ENCODE measurements at regions not wholly inside any gene's neighbourhood (a gene's known extent, or its start where the extent isn't known, plus 50 kb on each side); places are given as distances from the start of the nearest gene placed in this dataset.

- Histone ChIP-seq H2BK120ac (ENCODE audit: low read depth, low read length) (no peak overlapping the region), H3K27ac (replicated peaks; ENCODE audit: low read length) (no peak overlapping the region), H3K36me3 (replicated peaks in 1 of 2; ENCODE audit: control insufficient read depth in 2 of 2, insufficient read depth in 2 of 2, low read length in 2 of 2) (no peaks in the 10 kb centered on the region), H2AFZ (ENCODE audit: low read length) (no peak overlapping the region), H4K91ac (ENCODE audit: low read depth, low read length, poor library complexity) (no peak overlapping the region), H4K8ac (ENCODE audit: low read depth, low read length) (no peak overlapping the region), H3K27me3 (ENCODE audit: control insufficient read depth in 3 of 3, insufficient read depth in 3 of 3, low read depth in 1 of 3, low read length in 3 of 3) (no peaks in the 10 kb centered on the region), H3K4me1 (ENCODE audit: control insufficient read depth in 2 of 2, insufficient read depth in 1 of 2, low read depth in 1 of 2, low read length in 2 of 2) (no peaks in the 10 kb centered on the region), H3K9me3 (replicated peaks in 1 of 2; ENCODE audit: control insufficient read depth in 2 of 2, insufficient read depth in 1 of 2, low read depth in 1 of 2, low read length in 2 of 2) (peaks cover 5 to 6% of the 10 kb centered on the region in 2 donors), H3K4me2 (ENCODE audit: insufficient read depth, low read length, poor library complexity, severe bottlenecking) (no peak overlapping the region), H2BK5ac (ENCODE audit: low read length) (no peak overlapping the region), H3K4me3 (ENCODE audit: low read length in 2 of 2) (no peak overlapping the region), H2BK12ac (ENCODE audit: low read length) (no peak overlapping the region), H3K79me1 (ENCODE audit: low read depth, low read length) (no peaks in the 10 kb centered on the region), H3K18ac (ENCODE audit: low read length) (no peak overlapping the region), H3K9ac (ENCODE audit: low read depth, low read length, poor library complexity) (no peak overlapping the region), H3K14ac (ENCODE audit: low read length) (no peak overlapping the region), H3K23ac (ENCODE audit: low read depth, low read length, poor library complexity) (no peak overlapping the region), H2BK15ac (ENCODE audit: low read length) (no peak overlapping the region), H3K4ac (ENCODE audit: low read length) (no peak overlapping the region), H2AK5ac (ENCODE audit: low read depth, low read length) (no peak overlapping the region)
- no peak for DNase-seq (ENCODE audit: low spot score)
- WGBS, 2 donors (ENCODE audit: extremely low coverage in 2 of 2, insufficient read length in 2 of 2, insufficient replicate concordance in 1 of 2), result no CpG with 5 or more reads among the region's 1 CpG
Observed at GRCh38 chr3:73120710-73121109, 59.3 kb downstream of the EBLN2 start.

GRCh38 chr3:73121669-73122331 is 60.3 kb downstream of the EBLN2 start:
- H3K4ac ChIP-seq (ENCODE audit: low read length), result no peak overlapping the region
- H3K9ac ChIP-seq (ENCODE audit: low read depth, low read length, poor library complexity), result no peak overlapping the region
- no peak overlapping the region for H4K8ac ChIP-seq (ENCODE audit: low read depth, low read length)
- H3K36me3 ChIP-seq (replicated peaks in 1 of 2; ENCODE audit: control insufficient read depth in 2 of 2, insufficient read depth in 2 of 2, low read length in 2 of 2), result no peaks in the 10 kb centered on the region
- H3K4me2 ChIP-seq (ENCODE audit: insufficient read depth, low read length, poor library complexity, severe bottlenecking), result no peak overlapping the region
- no peak overlapping the region for H2BK5ac ChIP-seq (ENCODE audit: low read length)
- no peaks in the 10 kb centered on the region for H3K4me1 ChIP-seq (ENCODE audit: control insufficient read depth in 2 of 2, insufficient read depth in 1 of 2, low read depth in 1 of 2, low read length in 2 of 2)
- H3K23ac ChIP-seq (ENCODE audit: low read depth, low read length, poor library complexity), result no peak overlapping the region
- no peak overlapping the region for H2AK5ac ChIP-seq (ENCODE audit: low read depth, low read length)
- no peak overlapping the region for H3K14ac ChIP-seq (ENCODE audit: low read length)
- H3K27ac ChIP-seq (replicated peaks; ENCODE audit: low read length), result no peak overlapping the region
- H3K79me1 ChIP-seq (ENCODE audit: low read depth, low read length), result no peaks in the 10 kb centered on the region
- no peak overlapping the region for H3K4me3 ChIP-seq (ENCODE audit: low read length in 2 of 2)
- WGBS, 2 donors (ENCODE audit: extremely low coverage in 2 of 2, insufficient read length in 2 of 2, insufficient replicate concordance in 1 of 2), result no CpG with 5 or more reads among the region's 2 CpGs
- H3K9me3 ChIP-seq (replicated peaks in 1 of 2; ENCODE audit: control insufficient read depth in 2 of 2, insufficient read depth in 1 of 2, low read depth in 1 of 2, low read length in 2 of 2), result peaks cover 4 to 6% of the 10 kb centered on the region in 2 donors
- no peak overlapping the region for H4K91ac ChIP-seq (ENCODE audit: low read depth, low read length, poor library complexity)
- H2BK12ac ChIP-seq (ENCODE audit: low read length), result no peak overlapping the region
- H3K27me3 ChIP-seq (ENCODE audit: control insufficient read depth in 3 of 3, insufficient read depth in 3 of 3, low read depth in 1 of 3, low read length in 3 of 3), result no peaks in the 10 kb centered on the region
- no peak overlapping the region for H2BK120ac ChIP-seq (ENCODE audit: low read depth, low read length)
- no peak overlapping the region for H3K18ac ChIP-seq (ENCODE audit: low read length)
- no peak overlapping the region for H2BK15ac ChIP-seq (ENCODE audit: low read length)
- no peak overlapping the region for H2AFZ ChIP-seq (ENCODE audit: low read length)
- no peak for DNase-seq (ENCODE audit: low spot score)

GRCh38 chr3:73134034-73134433 is 72.6 kb downstream of the EBLN2 start:
- Histone ChIP-seq H3K9ac (ENCODE audit: low read depth, low read length, poor library complexity) (no peak overlapping the region), H3K4me1 (ENCODE audit: control insufficient read depth in 2 of 2, insufficient read depth in 1 of 2, low read depth in 1 of 2, low read length in 2 of 2) (no peaks in the 10 kb centered on the region), H4K91ac (ENCODE audit: low read depth, low read length, poor library complexity) (no peak overlapping the region), H3K18ac (ENCODE audit: low read length) (no peak overlapping the region), H2BK5ac (ENCODE audit: low read length) (no peak overlapping the region), H2AK5ac (ENCODE audit: low read depth, low read length) (no peak overlapping the region), H2BK15ac (ENCODE audit: low read length) (no peak overlapping the region), H3K23ac (ENCODE audit: low read depth, low read length, poor library complexity) (no peak overlapping the region), H3K27ac (replicated peaks; ENCODE audit: low read length) (no peak overlapping the region), H3K4me2 (ENCODE audit: insufficient read depth, low read length, poor library complexity, severe bottlenecking) (no peak overlapping the region), H3K14ac (ENCODE audit: low read length) (no peak overlapping the region), H2AFZ (ENCODE audit: low read length) (no peak overlapping the region), H2BK12ac (ENCODE audit: low read length) (no peak overlapping the region), H3K36me3 (replicated peaks in 1 of 2; ENCODE audit: control insufficient read depth in 2 of 2, insufficient read depth in 2 of 2, low read length in 2 of 2) (no peaks in the 10 kb centered on the region), H4K8ac (ENCODE audit: low read depth, low read length) (no peak overlapping the region), H3K4me3 (ENCODE audit: low read length in 2 of 2) (no peak overlapping the region), H3K4ac (ENCODE audit: low read length) (no peak overlapping the region), H3K9me3 (replicated peaks in 1 of 2; ENCODE audit: control insufficient read depth in 2 of 2, insufficient read depth in 1 of 2, low read depth in 1 of 2, low read length in 2 of 2) (no peaks in the 10 kb centered on the region), H3K79me1 (ENCODE audit: low read depth, low read length) (no peaks in the 10 kb centered on the region), H3K27me3 (ENCODE audit: control insufficient read depth in 3 of 3, insufficient read depth in 3 of 3, low read depth in 1 of 3, low read length in 3 of 3) (peaks cover 0 to 4% (median 0%) of the 10 kb centered on the region in 3 experiments), H2BK120ac (ENCODE audit: low read depth, low read length) (no peak overlapping the region)
- DNase-seq (ENCODE audit: low spot score), result no peak
- no CpG with 5 or more reads among the region's 1 CpG for WGBS, 2 donors (ENCODE audit: extremely low coverage in 2 of 2, insufficient read length in 2 of 2, insufficient replicate concordance in 1 of 2)

GRCh38 chr3:73136941-73137340 is 75.5 kb downstream of the EBLN2 start:
- DNase-seq (ENCODE audit: low spot score), result no peak
- no CpG with 5 or more reads among the region's 6 CpGs for WGBS, 2 donors (ENCODE audit: extremely low coverage in 2 of 2, insufficient read length in 2 of 2, insufficient replicate concordance in 1 of 2)
- no peak overlapping the region for H3K14ac ChIP-seq (ENCODE audit: low read length)

More at GRCh38 chr3:73136941-73137340, 75.5 kb downstream of the EBLN2 start:
- H4K91ac ChIP-seq (ENCODE audit: low read depth, low read length, poor library complexity), result no peak overlapping the region
- no peak overlapping the region for H2BK120ac ChIP-seq (ENCODE audit: low read depth, low read length)
- H3K27ac ChIP-seq (replicated peaks; ENCODE audit: low read length), result no peak overlapping the region
- no peaks in the 10 kb centered on the region for H3K36me3 ChIP-seq (replicated peaks in 1 of 2; ENCODE audit: control insufficient read depth in 2 of 2, insufficient read depth in 2 of 2, low read length in 2 of 2)
- H3K18ac ChIP-seq (ENCODE audit: low read length), result no peak overlapping the region
- no peak overlapping the region for H2BK12ac ChIP-seq (ENCODE audit: low read length)
- no peak overlapping the region for H2BK5ac ChIP-seq (ENCODE audit: low read length)
- no peak overlapping the region for H2BK15ac ChIP-seq (ENCODE audit: low read length)
- no peaks in the 10 kb centered on the region for H3K9me3 ChIP-seq (replicated peaks in 1 of 2; ENCODE audit: control insufficient read depth in 2 of 2, insufficient read depth in 1 of 2, low read depth in 1 of 2, low read length in 2 of 2)
- no peak overlapping the region for H3K9ac ChIP-seq (ENCODE audit: low read depth, low read length, poor library complexity)
- no peak overlapping the region for H3K23ac ChIP-seq (ENCODE audit: low read depth, low read length, poor library complexity)
- no peak overlapping the region for H2AFZ ChIP-seq (ENCODE audit: low read length)
- H3K79me1 ChIP-seq (ENCODE audit: low read depth, low read length), result no peaks in the 10 kb centered on the region
- H3K4me2 ChIP-seq (ENCODE audit: insufficient read depth, low read length, poor library complexity, severe bottlenecking), result no peak overlapping the region
- peaks cover 0 to 8% (median 0%) of the 10 kb centered on the region in 3 experiments for H3K27me3 ChIP-seq (ENCODE audit: control insufficient read depth in 3 of 3, insufficient read depth in 3 of 3, low read depth in 1 of 3, low read length in 3 of 3)
- no peaks in the 10 kb centered on the region for H3K4me1 ChIP-seq (ENCODE audit: control insufficient read depth in 2 of 2, insufficient read depth in 1 of 2, low read depth in 1 of 2, low read length in 2 of 2)
- H3K4ac ChIP-seq (ENCODE audit: low read length), result no peak overlapping the region
- H2AK5ac ChIP-seq (ENCODE audit: low read depth, low read length), result no peak overlapping the region
- no peak overlapping the region for H3K4me3 ChIP-seq (ENCODE audit: low read length in 2 of 2)
- H4K8ac ChIP-seq (ENCODE audit: low read depth, low read length), result no peak overlapping the region

All from neuronal stem cell (in vitro differentiated cells).